WTC11 (cell line): ENCODE measurements at regions not wholly inside any gene's neighbourhood (a gene's known extent, or its start where the extent isn't known, plus 50 kb on each side); places are given as distances from the start of the nearest gene placed in this dataset.

Source experiments
- ATAC-seq: fragments of 200-7000 bp; cut with Tn5 transposase; 2 replicates; pipeline ENCODE4 v1.10.0; 2021; ENCODE audit warnings: mild to moderate bottlenecking, moderate library complexity
- CTCF ChIA-PET: fragments of 300-600 bp; sonication (Branson Sonifier 250); formaldehyde crosslinking; loops from one replicate; lab custom pipeline; 2021; ENCODE audit warnings: antibody characterized with exemption; lab: Charles Lee
- POLR2A ChIA-PET: fragments of 350-600 bp; sonication (Branson Sonifier 250); formaldehyde crosslinking; loops from one replicate; lab custom pipeline; 2021; ENCODE audit warnings: antibody characterized with exemption; lab: Charles Lee
- DNase-seq: peaks from one replicate; pipeline ENCODE4 v3.0.0; 2021; ENCODE audit warnings: low spot score
- H3K27ac Mint-ChIP-seq: 2 replicates; pipeline ENCODE4 v1.8.0; 2021; ENCODE audit warnings: mixed read lengths
- H3K27me3 Mint-ChIP-seq: 2 replicates; pipeline ENCODE4 v1.8.0; 2021; ENCODE audit warnings: low read depth, mild to moderate bottlenecking, moderate library complexity, mixed read lengths
- H3K36me3 Mint-ChIP-seq: 2 replicates; pipeline ENCODE4 v1.8.0; 2021; ENCODE audit warnings: mixed read lengths
- H3K4me1 Mint-ChIP-seq: 2 replicates; pipeline ENCODE4 v1.8.0; 2022; ENCODE audit warnings: mixed read lengths
- H3K4me3 Mint-ChIP-seq: 2 replicates; pipeline ENCODE4 v1.8.0; 2021; ENCODE audit warnings: mild to moderate bottlenecking, moderate library complexity, mixed read lengths
- H3K9me3 Mint-ChIP-seq: 2 replicates; pipeline ENCODE4 v1.8.0; 2021; ENCODE audit warnings: mixed read lengths
- CREM ChIP-seq: sonication (generic); formaldehyde crosslinking; IDR thresholded peaks from 2 replicates; pipeline ENCODE4 v1.8.1; 2022; ENCODE audit warnings: mild to moderate bottlenecking, missing genetic modification reagents, moderate library complexity
- FOXK1 ChIP-seq: sonication (generic); formaldehyde crosslinking; IDR thresholded peaks from 2 replicates; pipeline ENCODE4 v1.8.0; 2022; ENCODE audit warnings: mild to moderate bottlenecking, moderate library complexity, missing genetic modification reagents
- NFATC4 ChIP-seq: fragments of 250-450 bp; sonication (Bioruptor Pico); IDR thresholded peaks from 2 replicates; pipeline ENCODE4 v1.9.0; 2021; ENCODE audit warnings: mild to moderate bottlenecking
- TF ChIP-seq, protein P1 (sequence below): sonication (generic); formaldehyde crosslinking; IDR thresholded peaks from 2 replicates; pipeline ENCODE4 v1.8.0; 2022; ENCODE audit warnings: mild to moderate bottlenecking, missing genetic modification reagents
- TF ChIP-seq, protein P2 (sequence below): fragments of 250-450 bp; sonication (Bioruptor Pico); IDR thresholded peaks from 2 replicates; pipeline ENCODE4 v1.8.0; 2021; ENCODE audit warnings: mild to moderate bottlenecking
- TF ChIP-seq, protein P3 (sequence below): sonication (generic); formaldehyde crosslinking; IDR thresholded peaks from 2 replicates; pipeline ENCODE4 v1.8.1; 2023; ENCODE audit warnings: mild to moderate bottlenecking, moderate library complexity, missing genetic modification reagents
- TF ChIP-seq, protein P4 (sequence below): fragments of 250-450 bp; sonication (Bioruptor Pico); IDR thresholded peaks from 2 replicates; pipeline ENCODE4 v1.9.0; 2021; ENCODE audit warnings: mild to moderate bottlenecking
- TF ChIP-seq, protein P5 (sequence below): sonication (generic); formaldehyde crosslinking; IDR thresholded peaks from 2 replicates; pipeline ENCODE4 v1.8.1; 2022; ENCODE audit warnings: missing genetic modification reagents, borderline replicate concordance
- TF ChIP-seq, protein P6 (sequence below): fragments of 250-450 bp; sonication (Bioruptor Pico); IDR thresholded peaks from 2 replicates; pipeline ENCODE4 v1.9.0; 2021; ENCODE audit warnings: moderate library complexity, mild to moderate bottlenecking, inconsistent platforms, borderline replicate concordance
- TF ChIP-seq, protein P7 (sequence below): sonication (generic); formaldehyde crosslinking; IDR thresholded peaks from 2 replicates; pipeline ENCODE4 v1.8.1; 2022; ENCODE audit warnings: mild to moderate bottlenecking, moderate library complexity, missing genetic modification reagents
- TF ChIP-seq, protein P8 (sequence below): sonication (generic); formaldehyde crosslinking; IDR thresholded peaks from 2 replicates; pipeline ENCODE4 v1.8.1; 2023; ENCODE audit warnings: mild to moderate bottlenecking, missing genetic modification reagents, moderate library complexity
- TF ChIP-seq, protein P9 (sequence below): sonication (generic); formaldehyde crosslinking; IDR thresholded peaks from 2 replicates; pipeline ENCODE4 v1.8.0; 2023; ENCODE audit warnings: missing genetic modification reagents, mild to moderate bottlenecking, borderline replicate concordance

DNA sequence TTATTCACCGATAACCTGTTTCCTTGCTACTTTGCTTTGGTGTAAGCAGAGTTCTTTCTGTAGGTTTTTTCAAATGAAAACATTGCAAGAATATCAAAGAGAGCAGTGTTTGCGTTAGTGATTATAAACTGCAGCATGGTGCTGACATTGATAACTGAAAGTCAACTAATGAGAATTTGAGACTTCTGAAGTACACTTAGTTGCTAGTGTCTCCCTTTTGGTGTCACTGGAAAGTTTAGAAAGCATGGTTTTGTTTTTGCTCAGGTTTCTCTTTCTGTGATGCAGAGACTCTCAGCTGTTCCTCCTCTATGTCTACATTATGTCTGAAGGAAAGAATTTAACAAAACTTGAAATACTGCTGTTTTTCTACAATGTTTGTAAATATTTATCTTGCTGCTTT is 80.2 kb upstream of the ZNF169 start (continued):
- TF ChIP-seq, protein P1, sequence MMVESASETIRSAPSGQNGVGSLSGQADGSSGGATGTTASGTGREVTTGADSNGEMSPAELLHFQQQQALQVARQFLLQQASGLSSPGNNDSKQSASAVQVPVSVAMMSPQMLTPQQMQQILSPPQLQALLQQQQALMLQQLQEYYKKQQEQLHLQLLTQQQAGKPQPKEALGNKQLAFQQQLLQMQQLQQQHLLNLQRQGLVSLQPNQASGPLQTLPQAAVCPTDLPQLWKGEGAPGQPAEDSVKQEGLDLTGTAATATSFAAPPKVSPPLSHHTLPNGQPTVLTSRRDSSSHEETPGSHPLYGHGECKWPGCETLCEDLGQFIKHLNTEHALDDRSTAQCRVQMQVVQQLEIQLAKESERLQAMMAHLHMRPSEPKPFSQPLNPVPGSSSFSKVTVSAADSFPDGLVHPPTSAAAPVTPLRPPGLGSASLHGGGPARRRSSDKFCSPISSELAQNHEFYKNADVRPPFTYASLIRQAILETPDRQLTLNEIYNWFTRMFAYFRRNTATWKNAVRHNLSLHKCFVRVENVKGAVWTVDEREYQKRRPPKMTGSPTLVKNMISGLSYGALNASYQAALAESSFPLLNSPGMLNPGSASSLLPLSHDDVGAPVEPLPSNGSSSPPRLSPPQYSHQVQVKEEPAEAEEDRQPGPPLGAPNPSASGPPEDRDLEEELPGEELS = no peak

DNA sequence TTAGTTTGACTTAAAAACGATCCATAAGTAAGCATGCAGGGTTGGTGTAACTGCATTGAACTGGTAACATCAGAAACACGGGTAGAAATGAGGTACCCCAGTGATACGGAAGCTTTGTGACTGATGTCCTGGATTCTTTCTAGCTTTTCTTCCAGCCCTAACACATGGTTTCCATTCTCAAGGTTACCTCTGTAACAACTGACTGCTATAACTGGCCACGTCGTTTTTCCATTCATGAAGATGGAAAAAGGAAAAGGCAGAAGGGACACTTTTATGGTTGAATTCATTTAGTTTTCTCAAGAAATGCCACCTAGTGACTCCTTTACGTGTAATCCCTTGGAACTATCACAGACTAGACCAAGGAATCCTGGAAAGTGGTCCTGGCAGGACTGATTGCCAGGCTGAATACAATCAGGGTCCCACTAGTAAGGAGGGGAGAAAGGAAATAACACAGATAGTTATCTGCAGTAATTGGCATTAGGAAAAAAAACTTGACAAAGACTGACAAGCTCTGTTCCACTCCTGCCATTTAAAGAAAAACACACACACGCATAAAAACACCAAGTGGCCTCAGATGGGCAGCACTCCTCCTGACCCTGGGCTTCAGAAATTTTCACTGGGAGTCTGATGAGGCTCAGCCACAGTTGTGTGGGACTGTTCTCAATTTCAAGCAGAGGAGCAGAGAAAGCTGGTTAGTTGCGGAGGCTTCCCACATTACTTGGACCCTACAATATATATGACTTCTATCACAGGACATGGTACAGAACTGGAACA is 77.5 kb upstream of the ZNF169 start:
- ChIA-PET POLR2A (interaction anchor here (0.6 kb wide), 1 partner anchor 9 kb away, joined by 3 read pairs; no protein-coding TSS in a partner anchor), CTCF (interaction anchor here (0.8 to 1.1 kb wide), 2 partner anchors 9 to 168 kb away, joined by 3 to 4 read pairs; no protein-coding TSS in a partner anchor)
- peak; percentile 27 for ATAC-seq
- TF ChIP-seq, protein P2, sequence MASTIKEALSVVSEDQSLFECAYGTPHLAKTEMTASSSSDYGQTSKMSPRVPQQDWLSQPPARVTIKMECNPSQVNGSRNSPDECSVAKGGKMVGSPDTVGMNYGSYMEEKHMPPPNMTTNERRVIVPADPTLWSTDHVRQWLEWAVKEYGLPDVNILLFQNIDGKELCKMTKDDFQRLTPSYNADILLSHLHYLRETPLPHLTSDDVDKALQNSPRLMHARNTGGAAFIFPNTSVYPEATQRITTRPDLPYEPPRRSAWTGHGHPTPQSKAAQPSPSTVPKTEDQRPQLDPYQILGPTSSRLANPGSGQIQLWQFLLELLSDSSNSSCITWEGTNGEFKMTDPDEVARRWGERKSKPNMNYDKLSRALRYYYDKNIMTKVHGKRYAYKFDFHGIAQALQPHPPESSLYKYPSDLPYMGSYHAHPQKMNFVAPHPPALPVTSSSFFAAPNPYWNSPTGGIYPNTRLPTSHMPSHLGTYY = 0 out of 2 replicates have a peak, but pooled peaks have one; percentile 5
- TF ChIP-seq NFATC4 (CRISPR knock-in tag) = peak; percentile 58
- TF ChIP-seq, protein P3, sequence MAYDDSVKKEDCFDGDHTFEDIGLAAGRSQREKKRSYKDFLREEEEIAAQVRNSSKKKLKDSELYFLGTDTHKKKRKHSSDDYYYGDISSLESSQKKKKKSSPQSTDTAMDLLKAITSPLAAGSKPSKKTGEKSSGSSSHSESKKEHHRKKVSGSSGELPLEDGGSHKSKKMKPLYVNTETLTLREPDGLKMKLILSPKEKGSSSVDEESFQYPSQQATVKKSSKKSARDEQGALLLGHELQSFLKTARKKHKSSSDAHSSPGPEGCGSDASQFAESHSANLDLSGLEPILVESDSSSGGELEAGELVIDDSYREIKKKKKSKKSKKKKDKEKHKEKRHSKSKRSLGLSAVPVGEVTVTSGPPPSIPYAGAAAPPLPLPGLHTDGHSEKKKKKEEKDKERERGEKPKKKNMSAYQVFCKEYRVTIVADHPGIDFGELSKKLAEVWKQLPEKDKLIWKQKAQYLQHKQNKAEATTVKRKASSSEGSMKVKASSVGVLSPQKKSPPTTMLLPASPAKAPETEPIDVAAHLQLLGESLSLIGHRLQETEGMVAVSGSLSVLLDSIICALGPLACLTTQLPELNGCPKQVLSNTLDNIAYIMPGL (CRISPR knock-in tag) = no peak
- TF ChIP-seq, protein P4, sequence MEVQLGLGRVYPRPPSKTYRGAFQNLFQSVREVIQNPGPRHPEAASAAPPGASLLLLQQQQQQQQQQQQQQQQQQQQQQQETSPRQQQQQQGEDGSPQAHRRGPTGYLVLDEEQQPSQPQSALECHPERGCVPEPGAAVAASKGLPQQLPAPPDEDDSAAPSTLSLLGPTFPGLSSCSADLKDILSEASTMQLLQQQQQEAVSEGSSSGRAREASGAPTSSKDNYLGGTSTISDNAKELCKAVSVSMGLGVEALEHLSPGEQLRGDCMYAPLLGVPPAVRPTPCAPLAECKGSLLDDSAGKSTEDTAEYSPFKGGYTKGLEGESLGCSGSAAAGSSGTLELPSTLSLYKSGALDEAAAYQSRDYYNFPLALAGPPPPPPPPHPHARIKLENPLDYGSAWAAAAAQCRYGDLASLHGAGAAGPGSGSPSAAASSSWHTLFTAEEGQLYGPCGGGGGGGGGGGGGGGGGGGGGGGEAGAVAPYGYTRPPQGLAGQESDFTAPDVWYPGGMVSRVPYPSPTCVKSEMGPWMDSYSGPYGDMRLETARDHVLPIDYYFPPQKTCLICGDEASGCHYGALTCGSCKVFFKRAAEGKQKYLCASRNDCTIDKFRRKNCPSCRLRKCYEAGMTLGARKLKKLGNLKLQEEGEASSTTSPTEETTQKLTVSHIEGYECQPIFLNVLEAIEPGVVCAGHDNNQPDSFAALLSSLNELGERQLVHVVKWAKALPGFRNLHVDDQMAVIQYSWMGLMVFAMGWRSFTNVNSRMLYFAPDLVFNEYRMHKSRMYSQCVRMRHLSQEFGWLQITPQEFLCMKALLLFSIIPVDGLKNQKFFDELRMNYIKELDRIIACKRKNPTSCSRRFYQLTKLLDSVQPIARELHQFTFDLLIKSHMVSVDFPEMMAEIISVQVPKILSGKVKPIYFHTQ (CRISPR knock-in tag) = peak; percentile 16; the same call in 1 of the 2 replicates
- H3K9me3 Mint-ChIP-seq = no peaks in the 10 kb centered on the region
- no peak overlapping the region for H3K4me3 Mint-ChIP-seq
- H3K27me3 Mint-ChIP-seq = no peaks in the 10 kb centered on the region
- H3K4me1 Mint-ChIP-seq = peaks cover 29% of the 10 kb centered on the region
- peak overlapping the region; percentile 89 for H3K27ac Mint-ChIP-seq
- H3K36me3 Mint-ChIP-seq = peaks cover 27% of the 10 kb centered on the region
- DNase-seq = no peak

DNA sequence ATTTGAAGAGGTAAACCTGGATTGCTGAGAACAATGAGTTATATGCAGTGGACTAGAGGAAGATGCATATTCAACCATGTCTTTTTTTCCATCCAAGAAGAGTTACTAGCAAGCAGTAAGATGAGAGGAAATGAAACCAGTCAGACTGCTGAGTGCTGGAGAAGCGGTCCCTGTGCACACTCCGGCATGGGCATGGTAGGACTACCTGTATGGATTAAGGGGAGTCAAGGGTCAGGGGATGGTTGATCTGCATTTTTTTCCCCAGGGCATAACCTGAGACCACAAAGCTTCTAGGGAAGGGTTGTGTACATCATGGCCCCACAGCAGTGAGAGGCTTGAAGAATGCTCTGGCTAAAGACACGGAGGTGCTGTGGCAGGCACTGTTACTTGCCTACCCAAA is 76.6 kb upstream of the ZNF169 start:
- Mint-ChIP-seq H3K27ac (peak overlapping the region; percentile 57; the same call in 1 of the 2 replicates), H3K4me3 (no peak overlapping the region), H3K9me3 (peaks cover 6% of the 10 kb centered on the region; the same call in 1 of the 2 replicates), H3K27me3 (no peaks in the 10 kb centered on the region), H3K36me3 (peaks cover 24% of the 10 kb centered on the region), H3K4me1 (peaks cover 24% of the 10 kb centered on the region)
- ATAC-seq (peak; percentile 27; the same call in 1 of the 2 replicates), DNase-seq (no peak)
- ChIA-PET POLR2A (interaction anchor here (1.0 kb wide), 1 partner anchor 35 kb away, joined by 3 read pairs; no protein-coding TSS in a partner anchor), CTCF (no interaction called here)
- TF ChIP-seq, protein P5, sequence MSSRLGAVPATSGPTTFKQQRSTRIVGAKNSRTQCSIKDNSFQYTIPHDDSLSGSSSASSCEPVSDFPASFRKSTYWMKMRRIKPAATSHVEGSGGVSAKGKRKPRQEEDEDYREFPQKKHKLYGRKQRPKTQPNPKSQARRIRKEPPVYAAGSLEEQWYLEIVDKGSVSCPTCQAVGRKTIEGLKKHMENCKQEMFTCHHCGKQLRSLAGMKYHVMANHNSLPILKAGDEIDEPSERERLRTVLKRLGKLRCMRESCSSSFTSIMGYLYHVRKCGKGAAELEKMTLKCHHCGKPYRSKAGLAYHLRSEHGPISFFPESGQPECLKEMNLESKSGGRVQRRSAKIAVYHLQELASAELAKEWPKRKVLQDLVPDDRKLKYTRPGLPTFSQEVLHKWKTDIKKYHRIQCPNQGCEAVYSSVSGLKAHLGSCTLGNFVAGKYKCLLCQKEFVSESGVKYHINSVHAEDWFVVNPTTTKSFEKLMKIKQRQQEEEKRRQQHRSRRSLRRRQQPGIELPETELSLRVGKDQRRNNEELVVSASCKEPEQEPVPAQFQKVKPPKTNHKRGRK (CRISPR knock-in tag) = no peak
- TF ChIP-seq CREM (no peak), FOXK1 (no peak)
- TF ChIP-seq, protein P6, sequence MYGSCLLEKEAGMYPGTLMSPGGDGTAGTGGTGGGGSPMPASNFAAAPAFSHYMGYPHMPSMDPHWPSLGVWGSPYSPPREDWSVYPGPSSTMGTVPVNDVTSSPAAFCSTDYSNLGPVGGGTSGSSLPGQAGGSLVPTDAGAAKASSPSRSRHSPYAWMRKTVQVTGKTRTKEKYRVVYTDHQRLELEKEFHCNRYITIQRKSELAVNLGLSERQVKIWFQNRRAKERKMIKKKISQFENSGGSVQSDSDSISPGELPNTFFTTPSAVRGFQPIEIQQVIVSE (CRISPR knock-in tag) = no peak
- TF ChIP-seq, protein P7, sequence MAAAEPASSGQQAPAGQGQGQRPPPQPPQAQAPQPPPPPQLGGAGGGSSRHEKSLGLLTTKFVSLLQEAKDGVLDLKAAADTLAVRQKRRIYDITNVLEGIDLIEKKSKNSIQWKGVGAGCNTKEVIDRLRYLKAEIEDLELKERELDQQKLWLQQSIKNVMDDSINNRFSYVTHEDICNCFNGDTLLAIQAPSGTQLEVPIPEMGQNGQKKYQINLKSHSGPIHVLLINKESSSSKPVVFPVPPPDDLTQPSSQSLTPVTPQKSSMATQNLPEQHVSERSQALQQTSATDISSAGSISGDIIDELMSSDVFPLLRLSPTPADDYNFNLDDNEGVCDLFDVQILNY (CRISPR knock-in tag) = no peak
- TF ChIP-seq, protein P8, sequence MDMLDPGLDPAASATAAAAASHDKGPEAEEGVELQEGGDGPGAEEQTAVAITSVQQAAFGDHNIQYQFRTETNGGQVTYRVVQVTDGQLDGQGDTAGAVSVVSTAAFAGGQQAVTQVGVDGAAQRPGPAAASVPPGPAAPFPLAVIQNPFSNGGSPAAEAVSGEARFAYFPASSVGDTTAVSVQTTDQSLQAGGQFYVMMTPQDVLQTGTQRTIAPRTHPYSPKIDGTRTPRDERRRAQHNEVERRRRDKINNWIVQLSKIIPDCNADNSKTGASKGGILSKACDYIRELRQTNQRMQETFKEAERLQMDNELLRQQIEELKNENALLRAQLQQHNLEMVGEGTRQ (CRISPR knock-in tag) = no peak
- TF ChIP-seq, protein P9, sequence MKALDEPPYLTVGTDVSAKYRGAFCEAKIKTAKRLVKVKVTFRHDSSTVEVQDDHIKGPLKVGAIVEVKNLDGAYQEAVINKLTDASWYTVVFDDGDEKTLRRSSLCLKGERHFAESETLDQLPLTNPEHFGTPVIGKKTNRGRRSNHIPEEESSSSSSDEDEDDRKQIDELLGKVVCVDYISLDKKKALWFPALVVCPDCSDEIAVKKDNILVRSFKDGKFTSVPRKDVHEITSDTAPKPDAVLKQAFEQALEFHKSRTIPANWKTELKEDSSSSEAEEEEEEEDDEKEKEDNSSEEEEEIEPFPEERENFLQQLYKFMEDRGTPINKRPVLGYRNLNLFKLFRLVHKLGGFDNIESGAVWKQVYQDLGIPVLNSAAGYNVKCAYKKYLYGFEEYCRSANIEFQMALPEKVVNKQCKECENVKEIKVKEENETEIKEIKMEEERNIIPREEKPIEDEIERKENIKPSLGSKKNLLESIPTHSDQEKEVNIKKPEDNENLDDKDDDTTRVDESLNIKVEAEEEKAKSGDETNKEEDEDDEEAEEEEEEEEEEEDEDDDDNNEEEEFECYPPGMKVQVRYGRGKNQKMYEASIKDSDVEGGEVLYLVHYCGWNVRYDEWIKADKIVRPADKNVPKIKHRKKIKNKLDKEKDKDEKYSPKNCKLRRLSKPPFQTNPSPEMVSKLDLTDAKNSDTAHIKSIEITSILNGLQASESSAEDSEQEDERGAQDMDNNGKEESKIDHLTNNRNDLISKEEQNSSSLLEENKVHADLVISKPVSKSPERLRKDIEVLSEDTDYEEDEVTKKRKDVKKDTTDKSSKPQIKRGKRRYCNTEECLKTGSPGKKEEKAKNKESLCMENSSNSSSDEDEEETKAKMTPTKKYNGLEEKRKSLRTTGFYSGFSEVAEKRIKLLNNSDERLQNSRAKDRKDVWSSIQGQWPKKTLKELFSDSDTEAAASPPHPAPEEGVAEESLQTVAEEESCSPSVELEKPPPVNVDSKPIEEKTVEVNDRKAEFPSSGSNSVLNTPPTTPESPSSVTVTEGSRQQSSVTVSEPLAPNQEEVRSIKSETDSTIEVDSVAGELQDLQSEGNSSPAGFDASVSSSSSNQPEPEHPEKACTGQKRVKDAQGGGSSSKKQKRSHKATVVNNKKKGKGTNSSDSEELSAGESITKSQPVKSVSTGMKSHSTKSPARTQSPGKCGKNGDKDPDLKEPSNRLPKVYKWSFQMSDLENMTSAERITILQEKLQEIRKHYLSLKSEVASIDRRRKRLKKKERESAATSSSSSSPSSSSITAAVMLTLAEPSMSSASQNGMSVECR = no peak
